PC-9 (cell line): ENCODE measurements at regions not wholly inside any gene's neighbourhood (a gene's known extent, or its start where the extent isn't known, plus 50 kb on each side); places are given as distances from the start of the nearest gene placed in this dataset.

ENCODE experiments used
- BruUV-seq: library from RNA; stranded (reverse); fragments of 400-500 nt; replicated peaks from 2 replicates; lab custom pipeline; 2021; lab: Mats Ljungman, UMichigan
- CTCF ChIA-PET: fragments of 300-600 bp; sonication (Branson Sonifier 250); formaldehyde crosslinking; loops from one replicate; lab custom pipeline; 2022; ENCODE audit warnings: antibody characterized with exemption; lab: Charles Lee
- POLR2A ChIA-PET: fragments of 300-600 bp; sonication (Branson Sonifier 250); formaldehyde crosslinking; loops from one replicate; lab custom pipeline; 2022; ENCODE audit warnings: antibody characterized with exemption; ENCODE audit not compliant: unreplicated experiment; lab: Charles Lee
- DNase-seq, 2 experiments: peaks; one replicate each; pipeline versions ENCODE4 v3.0.0 to v3.0.0-alpha.2; 2015 to 2022; ENCODE audit warnings: mixed read lengths in 1 of 2
- H2AFZ ChIP-seq: fragments of 200-600 bp; sonication (generic); 2 replicates; pipeline ENCODE4 v1.8.1; 2017; ENCODE audit warnings: antibody characterized with exemption
- H3F3A ChIP-seq: fragments of 200-600 bp; sonication (generic); 2 replicates; pipeline ENCODE4 v1.8.1; 2017; ENCODE audit warnings: antibody characterized with exemption, mild to moderate bottlenecking, low read depth; ENCODE audit not compliant: insufficient read depth
- H3K27ac ChIP-seq: fragments of 200-600 bp; sonication (generic); 2 replicates; pipeline ENCODE4 v1.6.1; 2016; ENCODE audit warnings: mixed run types
- H3K27me3 ChIP-seq: fragments of 200-600 bp; sonication (generic); 2 replicates; pipeline ENCODE4 v1.6.1; 2016; ENCODE audit warnings: low read depth, mixed run types; ENCODE audit not compliant: insufficient read depth
- H3K36me3 ChIP-seq: fragments of 200-600 bp; sonication (generic); 2 replicates; pipeline ENCODE4 v1.6.1; 2016; ENCODE audit warnings: low read depth, mixed run types
- H3K4me1 ChIP-seq: fragments of 200-600 bp; sonication (generic); replicated peaks from 2 replicates; pipeline ENCODE4 v1.6.1; 2016; ENCODE audit warnings: mixed run types; ENCODE audit not compliant: insufficient read depth
- H3K4me2 ChIP-seq: fragments of 200-600 bp; sonication (generic); 2 replicates; pipeline ENCODE4 v1.6.1; 2017; ENCODE audit warnings: mixed run types
- H3K4me3 ChIP-seq: fragments of 200-600 bp; sonication (generic); 2 replicates; pipeline ENCODE4 v1.6.1; 2016; ENCODE audit warnings: mixed run types
- H3K79me2 ChIP-seq: fragments of 200-600 bp; sonication (generic); 2 replicates; pipeline ENCODE4 v1.6.1; 2017; ENCODE audit warnings: low read depth, mixed run types
- H3K9me2 ChIP-seq: fragments of 200-600 bp; sonication (generic); 2 replicates; pipeline ENCODE4 v1.8.1; 2017; ENCODE audit warnings: mild to moderate bottlenecking; ENCODE audit not compliant: insufficient read depth
- H3K9me3 ChIP-seq: fragments of 200-600 bp; sonication (generic); 2 replicates; pipeline ENCODE4 v1.8.1; 2016; ENCODE audit warnings: low read depth; ENCODE audit not compliant: insufficient read depth
- H4K20me1 ChIP-seq: fragments of 200-600 bp; sonication (generic); 2 replicates; pipeline ENCODE4 v1.8.1; 2017; ENCODE audit not compliant: insufficient read depth
- EZH2 ChIP-seq: fragments of 200-600 bp; sonication (generic); IDR thresholded peaks from 2 replicates; pipeline ENCODE4 v1.8.0; 2017; ENCODE audit warnings: antibody characterized with exemption, low read depth
- intact Hi-C: fragments of 100-400 bp; cut with micrococcal nuclease; formaldehyde crosslinking; loops from one replicate; pipeline ENCODE4 v1.10.0; 2022; ENCODE audit not compliant: unreplicated experiment
- TF ChIP-seq, protein P1 (sequence below): fragments of 200-600 bp; sonication (generic); conservative IDR thresholded peaks from 2 replicates; pipeline ENCODE4 v1.6.1; 2017; ENCODE audit warnings: mixed run types, antibody characterized with exemption, mild to moderate bottlenecking, moderate library complexity

DNA sequence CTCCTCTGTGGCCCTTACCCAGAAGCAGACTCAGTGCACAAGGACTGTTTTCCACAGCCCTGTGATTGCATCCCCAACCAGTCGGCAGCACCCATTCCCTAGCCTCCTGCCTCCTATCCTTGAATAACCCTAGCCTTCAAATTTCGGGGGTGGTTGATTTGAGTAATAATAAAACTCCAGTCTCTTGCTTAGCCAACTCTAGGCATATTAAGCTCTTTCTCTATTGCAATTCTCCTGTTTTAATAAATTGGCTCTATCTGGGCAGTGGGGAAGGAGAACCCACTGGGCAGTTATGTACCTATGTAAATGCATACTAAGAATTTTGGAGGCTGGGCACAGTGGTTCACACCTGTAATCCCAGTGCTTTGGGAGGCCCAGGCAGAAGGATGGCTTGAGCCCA is 70.6 kb upstream of the ZMYND8 start:
- H3F3A ChIP-seq = peaks cover 24% of the 10 kb centered on the region
- BruUV-seq = no TSS peak
- H3K27me3 ChIP-seq = no peaks in the 10 kb centered on the region
- no peak overlapping the region for H3K4me3 ChIP-seq
- DNase-seq = no peak
- no peak overlapping the region for H3K27ac ChIP-seq
- H3K4me1 ChIP-seq = peaks cover 18% of the 10 kb centered on the region
- H3K9me2 ChIP-seq = no peaks in the 10 kb centered on the region
- no peaks in the 10 kb centered on the region for H4K20me1 ChIP-seq
- TF ChIP-seq, protein P1, sequence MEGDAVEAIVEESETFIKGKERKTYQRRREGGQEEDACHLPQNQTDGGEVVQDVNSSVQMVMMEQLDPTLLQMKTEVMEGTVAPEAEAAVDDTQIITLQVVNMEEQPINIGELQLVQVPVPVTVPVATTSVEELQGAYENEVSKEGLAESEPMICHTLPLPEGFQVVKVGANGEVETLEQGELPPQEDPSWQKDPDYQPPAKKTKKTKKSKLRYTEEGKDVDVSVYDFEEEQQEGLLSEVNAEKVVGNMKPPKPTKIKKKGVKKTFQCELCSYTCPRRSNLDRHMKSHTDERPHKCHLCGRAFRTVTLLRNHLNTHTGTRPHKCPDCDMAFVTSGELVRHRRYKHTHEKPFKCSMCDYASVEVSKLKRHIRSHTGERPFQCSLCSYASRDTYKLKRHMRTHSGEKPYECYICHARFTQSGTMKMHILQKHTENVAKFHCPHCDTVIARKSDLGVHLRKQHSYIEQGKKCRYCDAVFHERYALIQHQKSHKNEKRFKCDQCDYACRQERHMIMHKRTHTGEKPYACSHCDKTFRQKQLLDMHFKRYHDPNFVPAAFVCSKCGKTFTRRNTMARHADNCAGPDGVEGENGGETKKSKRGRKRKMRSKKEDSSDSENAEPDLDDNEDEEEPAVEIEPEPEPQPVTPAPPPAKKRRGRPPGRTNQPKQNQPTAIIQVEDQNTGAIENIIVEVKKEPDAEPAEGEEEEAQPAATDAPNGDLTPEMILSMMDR = no peak
- no peak for TF ChIP-seq EZH2
- H3K9me3 ChIP-seq = peaks cover 28% of the 10 kb centered on the region
- H3K79me2 ChIP-seq = no peaks in the 10 kb centered on the region
- H2AFZ ChIP-seq = no peak overlapping the region
- POLR2A ChIA-PET = no interaction called here
- no peaks in the 10 kb centered on the region for H3K36me3 ChIP-seq
- intact Hi-C loops = no loop called here
- no peak overlapping the region for H3K4me2 ChIP-seq
- CTCF ChIA-PET = no interaction called here

GRCh38 chr20:47427746-47428145 is 71.2 kb upstream of the ZMYND8 start:
- Histone ChIP-seq H3K9me2 (no peaks in the 10 kb centered on the region), H3K4me3 (no peak overlapping the region), H3K4me1 (peaks cover 24% of the 10 kb centered on the region), H2AFZ (no peak overlapping the region), H4K20me1 (no peaks in the 10 kb centered on the region), H3K79me2 (no peaks in the 10 kb centered on the region), H3K9me3 (peaks cover 28% of the 10 kb centered on the region), H3K36me3 (no peaks in the 10 kb centered on the region), H3K4me2 (no peak overlapping the region), H3F3A (peaks cover 29% of the 10 kb centered on the region), H3K27ac (no peak overlapping the region), H3K27me3 (no peaks in the 10 kb centered on the region)
- intact Hi-C loops = no loop called here
- ChIA-PET POLR2A (no interaction called here), CTCF (no interaction called here)
- TF ChIP-seq, protein P1 = no peak
- TF ChIP-seq EZH2 = no peak
- DNase-seq = no peak
- BruUV-seq = no TSS peak

DNA sequence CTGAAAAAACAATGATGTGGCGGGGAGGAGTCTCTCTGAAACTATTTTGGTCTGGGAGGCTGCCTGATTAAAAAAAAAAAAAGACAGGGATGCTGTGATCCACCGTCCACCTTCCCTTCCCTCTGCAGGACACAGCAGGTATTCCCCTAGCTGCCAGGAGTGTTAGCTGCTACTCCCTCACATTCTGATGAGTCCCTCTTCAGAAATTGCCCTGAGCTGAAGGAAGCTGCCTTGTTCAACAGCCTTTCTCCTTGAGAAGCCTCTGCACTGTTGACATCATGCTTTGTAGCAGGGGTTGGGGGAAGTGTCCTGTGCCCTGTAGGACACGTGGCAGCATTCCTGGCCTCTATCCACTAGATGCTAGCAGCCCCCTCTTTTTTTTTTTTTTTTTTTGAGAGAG is 71.7 kb upstream of the ZMYND8 start:
- POLR2A ChIA-PET = no interaction called here
- H2AFZ ChIP-seq = no peak overlapping the region

More for the DNA sequence above, 71.7 kb upstream of the ZMYND8 start:
- Histone ChIP-seq H3K36me3 (no peaks in the 10 kb centered on the region), H3K9me3 (peaks cover 28% of the 10 kb centered on the region), H3K4me2 (no peak overlapping the region), H3K27ac (no peak overlapping the region), H3F3A (peaks cover 29% of the 10 kb centered on the region), H4K20me1 (no peaks in the 10 kb centered on the region), H3K9me2 (no peaks in the 10 kb centered on the region), H3K27me3 (no peaks in the 10 kb centered on the region), H3K79me2 (no peaks in the 10 kb centered on the region), H3K4me3 (no peak overlapping the region), H3K4me1 (peaks cover 24% of the 10 kb centered on the region)
- TF ChIP-seq, protein P1 = no peak
- no peak for TF ChIP-seq EZH2
- CTCF ChIA-PET = no interaction called here
- intact Hi-C loops = no loop called here
- DNase-seq = no peak
- BruUV-seq = no TSS peak
